ENCODE measurements at regions not wholly inside any gene's neighbourhood (a gene's known extent, or its start where the extent isn't known, plus 50 kb on each side); places are given as distances from the start of the nearest gene placed in this dataset.

- no peaks in the 10 kb centered on the region for H3K9me3 ChIP-seq
- TF ChIP-seq POLR2A (IDR thresholded peaks at IDR 0.05) = no peak
- no peak for TF ChIP-seq CTCF (IDR thresholded peaks at IDR 0.05)
- H3K4me3 ChIP-seq = no peak overlapping the region
- H3K36me3 ChIP-seq = no peaks in the 10 kb centered on the region
- H3K27ac ChIP-seq = no peak overlapping the region
- no peaks in the 10 kb centered on the region for H3K4me1 ChIP-seq
- H3K27me3 ChIP-seq = no peaks in the 10 kb centered on the region
- intact Hi-C loops (cut with DNase I) = no loop called here
- DNase-seq (ENCODE audit: extremely low spot score in 2 of 2) = no peak
Measured at GRCh38 chr12:67916266-67916970, 72.8 kb upstream of the IFNG-AS1 start.

GRCh38 chr12:67917811-67918210 lies 71.4 kb upstream of the IFNG-AS1 start:
- H3K36me3 ChIP-seq = no peaks in the 10 kb centered on the region
- no peak for TF ChIP-seq POLR2AphosphoS5 (IDR thresholded peaks at IDR 0.05; ENCODE audit: insufficient read depth in 1 of 2, low read depth in 1 of 2)
- TF ChIP-seq POLR2A (IDR thresholded peaks at IDR 0.05) = no peak
- no peak for TF ChIP-seq CTCF (IDR thresholded peaks at IDR 0.05)
- H3K27me3 ChIP-seq = no peaks in the 10 kb centered on the region
- intact Hi-C loops (cut with DNase I) = no loop called here
- no peak overlapping the region for H3K4me3 ChIP-seq
- no peak overlapping the region for H3K27ac ChIP-seq
- no peaks in the 10 kb centered on the region for H3K4me1 ChIP-seq
- H3K9me3 ChIP-seq = no peaks in the 10 kb centered on the region
- no peak for DNase-seq (ENCODE audit: extremely low spot score in 2 of 2)

- H3K4me3 ChIP-seq = no peak overlapping the region
- no peaks in the 10 kb centered on the region for H3K4me1 ChIP-seq
- no peak for TF ChIP-seq POLR2AphosphoS5 (IDR thresholded peaks at IDR 0.05; ENCODE audit: insufficient read depth in 1 of 2, low read depth in 1 of 2)
- TF ChIP-seq POLR2A (IDR thresholded peaks at IDR 0.05) = no peak
- no peak for DNase-seq (ENCODE audit: extremely low spot score in 2 of 2)
- intact Hi-C loops (cut with DNase I) = no loop called here
- no peaks in the 10 kb centered on the region for H3K36me3 ChIP-seq
- H3K9me3 ChIP-seq = no peaks in the 10 kb centered on the region
- H3K27ac ChIP-seq = no peak overlapping the region
- H3K27me3 ChIP-seq = no peaks in the 10 kb centered on the region
Measured at GRCh38 chr12:67918441-67918840, 70.8 kb upstream of the IFNG-AS1 start.

GRCh38 chr12:67919406-67919805 lies 69.8 kb upstream of the IFNG-AS1 start:
- Histone ChIP-seq H3K27me3 (no peaks in the 10 kb centered on the region), H3K4me3 (no peak overlapping the region), H3K27ac (no peak overlapping the region), H3K4me1 (no peaks in the 10 kb centered on the region), H3K36me3 (no peaks in the 10 kb centered on the region), H3K9me3 (no peaks in the 10 kb centered on the region)
- intact Hi-C loops (cut with DNase I) = no loop called here
- TF ChIP-seq CTCF (IDR thresholded peaks at IDR 0.05) (no peak), POLR2AphosphoS5 (IDR thresholded peaks at IDR 0.05; ENCODE audit: insufficient read depth in 1 of 2, low read depth in 1 of 2) (no peak), POLR2A (IDR thresholded peaks at IDR 0.05) (no peak)
- no peak for DNase-seq (ENCODE audit: extremely low spot score in 2 of 2)

GRCh38 chr12:67920413-67920812 lies 68.8 kb upstream of the IFNG-AS1 start:
- no peak overlapping the region for H3K4me3 ChIP-seq
- no peak for DNase-seq (ENCODE audit: extremely low spot score in 2 of 2)
- no peak for TF ChIP-seq CTCF (IDR thresholded peaks at IDR 0.05)
- TF ChIP-seq POLR2AphosphoS5 (IDR thresholded peaks at IDR 0.05; ENCODE audit: insufficient read depth in 1 of 2, low read depth in 1 of 2) = no peak
- TF ChIP-seq POLR2A (IDR thresholded peaks at IDR 0.05) = no peak
- H3K9me3 ChIP-seq = no peaks in the 10 kb centered on the region
- H3K4me1 ChIP-seq = no peaks in the 10 kb centered on the region
- intact Hi-C loops (cut with DNase I) = no loop called here
- no peaks in the 10 kb centered on the region for H3K27me3 ChIP-seq
- H3K27ac ChIP-seq = no peak overlapping the region
- no peaks in the 10 kb centered on the region for H3K36me3 ChIP-seq
